AG04449 (cell line): ENCODE measurements at regions not wholly inside any gene's neighbourhood (a gene's known extent, or its start where the extent isn't known, plus 50 kb on each side); places are given as distances from the start of the nearest gene placed in this dataset.

Experiments
- CTCF ChIA-PET: fragments of 350-600 bp; formaldehyde crosslinking; extraction: SDS; loops from one replicate; lab custom pipeline; 2021; ENCODE audit warnings: antibody characterized with exemption; lab: Yijun Ruan, JAX
- POLR2A ChIA-PET: fragments of 400-600, 350-600 bp; formaldehyde crosslinking; extraction: SDS; loops from one replicate; lab custom pipeline; 2020; ENCODE audit warnings: antibody characterized with exemption, inconsistent platforms; lab: Yijun Ruan, JAX
- DNase-seq: peaks from one replicate; pipeline ENCODE4 v3.0.0-alpha.2; 2010; ENCODE audit warnings: low read depth, low spot score
- H3K4me3 ChIP-seq: 2 replicates; pipeline ENCODE4 v1.5.1; 2011; ENCODE audit warnings: low read depth, mild to moderate bottlenecking, control low read depth, low read length
- CTCF ChIP-seq: IDR thresholded peaks from one replicate; pipeline ENCODE4 v1.5.1; 2011; ENCODE audit warnings: mild to moderate bottlenecking, moderate library complexity, low read length, control low read depth, inconsistent platforms; ENCODE audit not compliant: insufficient read depth; ENCODE audit errors: missing control alignments

- ChIA-PET POLR2A (no interaction called here), CTCF (no interaction called here)
- H3K4me3 ChIP-seq: no peak overlapping the region
- DNase-seq: no peak
- no peak for TF ChIP-seq CTCF
Measured at GRCh38 chr4:79526641-79527565, 118.9 kb upstream of the GK2 start.

- ChIA-PET CTCF (no interaction called here), POLR2A (no interaction called here)
- DNase-seq: no peak
- H3K4me3 ChIP-seq: no peak overlapping the region
- TF ChIP-seq CTCF: no peak
Measured at GRCh38 chr4:79516114-79516513, 108.1 kb upstream of the GK2 start.

- ChIA-PET POLR2A (no interaction called here), CTCF (no interaction called here)
- H3K4me3 ChIP-seq: no peak overlapping the region
- no peak for DNase-seq
- TF ChIP-seq CTCF: no peak
Measured at GRCh38 chr4:79514621-79515329, 106.7 kb upstream of the GK2 start.

- ChIA-PET CTCF (no interaction called here), POLR2A (no interaction called here)
- TF ChIP-seq CTCF: no peak
- DNase-seq: no peak
- no peak overlapping the region for H3K4me3 ChIP-seq
Measured at GRCh38 chr4:79513576-79513975, 105.5 kb upstream of the GK2 start.

GRCh38 chr4:79512363-79512762 is 104.3 kb upstream of the GK2 start:
- DNase-seq: no peak
- CTCF ChIA-PET: no interaction called here
- H3K4me3 ChIP-seq: no peak overlapping the region
- POLR2A ChIA-PET: no interaction called here
- no peak for TF ChIP-seq CTCF

GRCh38 chr4:79502081-79502480 is 94.1 kb upstream of the GK2 start:
- no peak for TF ChIP-seq CTCF
- DNase-seq: no peak
- POLR2A ChIA-PET: no interaction called here
- CTCF ChIA-PET: no interaction called here
- no peak overlapping the region for H3K4me3 ChIP-seq
